HG03175 (cell line): ENCODE measurements at regions not wholly inside any gene's neighbourhood (a gene's known extent, or its start where the extent isn't known, plus 50 kb on each side); places are given as distances from the start of the nearest gene placed in this dataset.

Source experiments
- ATAC-seq: cut with Tn5 transposase; IDR thresholded peaks from one replicate; pipeline ENCODE4 v1.9.1; 2021; ENCODE audit warnings: mild to moderate bottlenecking, moderate library complexity; ENCODE audit not compliant: unreplicated experiment

DNA sequence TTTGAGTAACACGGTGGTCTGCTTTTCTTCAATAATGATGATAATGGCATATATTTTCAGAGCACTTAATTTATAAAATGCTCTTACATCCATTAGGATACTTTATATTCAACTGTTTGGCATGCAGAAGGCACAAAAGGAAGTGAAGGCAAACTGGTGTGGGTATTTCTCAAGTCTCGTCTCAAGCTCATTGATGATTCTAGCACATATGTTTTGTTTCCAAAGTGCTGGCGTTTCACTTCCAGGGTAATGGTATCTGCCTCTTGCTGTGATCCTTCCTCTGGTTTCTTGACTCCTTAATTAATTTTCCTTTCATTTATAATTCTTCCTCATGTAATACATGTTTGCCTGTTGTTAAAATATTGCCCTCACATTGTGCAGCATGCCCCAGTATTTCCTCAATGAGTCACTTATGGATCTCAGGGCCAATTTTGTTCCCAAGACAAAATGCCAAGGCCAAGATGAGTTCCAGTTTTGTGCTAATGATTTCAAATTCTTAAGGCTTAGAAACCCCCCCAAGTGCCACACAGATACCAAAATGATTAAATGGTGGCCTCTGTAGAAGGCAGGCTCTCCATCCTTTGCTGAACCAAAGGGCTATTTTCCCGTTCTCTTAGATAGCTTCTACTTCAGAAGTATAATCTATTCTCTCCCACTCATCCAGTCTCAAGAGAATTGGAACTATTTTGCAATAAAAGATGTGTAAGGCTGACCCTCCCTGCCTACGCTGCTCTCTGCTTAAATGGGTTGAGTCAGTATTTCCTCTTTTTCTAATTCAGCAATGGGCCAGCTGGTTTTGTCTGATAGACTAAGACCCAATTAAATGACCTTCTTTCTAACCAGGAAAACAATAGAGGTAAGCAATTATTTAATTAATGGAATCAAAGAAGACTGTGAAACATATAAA lies 171.2 kb downstream of the ZNF365 start:
- no peak for ATAC-seq

DNA sequence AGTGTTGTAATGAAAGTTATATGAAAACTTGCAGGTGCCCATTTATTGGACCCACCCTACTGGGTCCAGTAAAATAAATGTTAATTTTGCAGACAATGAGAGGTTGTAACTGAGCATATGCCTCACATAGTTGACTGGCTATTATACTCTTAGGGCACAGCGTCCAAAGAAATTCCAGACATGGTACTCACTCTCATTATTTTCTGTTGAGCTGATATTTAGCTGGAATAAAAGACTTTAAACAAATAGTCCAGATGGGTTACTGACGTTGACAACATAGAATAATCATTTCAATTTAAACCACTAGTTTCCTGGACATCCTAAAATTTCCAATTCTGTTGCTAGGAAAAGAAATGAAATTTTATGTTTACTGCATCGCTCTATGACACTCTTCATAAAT lies 174.5 kb downstream of the ZNF365 start:
- no peak for ATAC-seq

DNA sequence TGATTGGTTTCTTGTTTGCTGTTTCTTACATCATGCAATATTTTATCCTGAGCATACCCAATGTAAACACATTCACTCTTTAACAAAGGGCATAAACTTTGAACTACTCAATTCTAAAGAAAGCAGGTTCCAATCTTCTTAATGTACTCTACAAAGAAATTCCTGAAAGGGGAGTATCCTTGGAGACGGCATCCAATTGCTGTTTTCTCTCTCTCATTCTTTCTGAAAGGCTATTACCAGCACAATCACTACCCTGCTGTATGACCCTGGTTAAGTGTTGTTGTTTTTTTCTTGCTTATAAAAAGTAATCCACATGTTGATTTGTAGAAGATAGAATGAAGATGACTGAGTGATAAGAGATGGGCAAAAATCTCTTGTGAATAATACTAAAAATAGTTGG lies 176.0 kb downstream of the ZNF365 start:
- no peak for ATAC-seq

DNA sequence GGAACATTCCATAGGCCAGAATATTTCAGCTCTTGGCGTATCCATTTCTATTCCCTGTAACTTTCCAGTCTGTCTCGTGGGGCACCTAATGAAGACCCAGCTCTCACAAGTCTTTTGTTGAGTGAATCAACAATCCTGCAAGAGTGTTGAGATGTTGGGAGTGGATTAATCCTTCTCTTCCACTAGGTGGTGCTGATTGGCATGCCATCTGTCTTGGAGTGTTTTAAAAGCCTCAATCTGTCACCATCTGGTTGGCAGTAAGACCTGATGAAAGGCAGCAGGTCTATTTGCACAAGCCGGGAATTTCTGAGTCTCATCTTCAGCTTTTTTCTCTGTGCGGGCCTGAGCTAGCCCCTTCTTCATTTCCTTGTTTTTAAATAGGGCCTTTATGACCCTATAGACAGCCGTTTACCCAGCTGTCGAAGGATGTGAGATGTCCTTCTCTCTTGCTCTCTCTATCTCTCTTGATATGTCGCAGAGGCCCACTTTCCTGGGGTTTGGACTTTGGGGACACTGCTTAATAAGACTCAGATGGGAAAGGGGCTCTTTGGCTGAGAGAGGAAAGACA lies 180.5 kb downstream of the ZNF365 start:
- ATAC-seq = no peak

DNA sequence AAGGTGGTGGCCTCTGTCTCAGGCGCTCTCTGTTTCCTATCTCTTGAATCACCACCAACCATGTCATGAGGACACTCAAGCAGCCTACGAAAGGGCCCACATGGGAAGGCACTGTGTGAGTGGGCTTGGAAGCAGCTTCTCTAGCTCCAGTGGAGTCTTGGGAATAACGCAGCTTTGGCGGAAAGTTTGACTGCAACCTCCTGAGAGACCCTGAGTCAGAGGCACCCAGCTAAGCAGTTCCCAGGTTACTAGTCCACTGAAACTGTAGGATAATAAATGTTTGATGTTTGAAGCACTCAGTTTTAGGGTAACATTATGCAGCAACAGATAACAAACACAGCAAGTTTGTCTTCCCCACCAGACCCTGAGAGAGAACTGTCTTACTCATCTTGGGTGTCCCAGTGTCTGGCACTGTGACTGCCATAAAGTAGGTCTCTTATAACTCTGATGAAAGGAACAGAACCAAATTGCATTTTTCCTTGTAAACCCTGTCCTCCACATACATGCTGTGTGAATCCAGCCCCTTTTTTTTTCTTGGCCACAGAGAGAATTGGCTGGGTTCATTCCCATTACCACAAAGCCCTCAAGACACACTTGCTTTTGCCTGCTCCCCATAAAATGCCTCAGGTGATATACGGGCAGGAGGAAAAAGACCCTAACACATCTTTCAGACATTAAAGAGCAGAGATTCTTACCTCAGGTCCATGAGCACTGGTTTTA lies 185.5 kb downstream of the ZNF365 start:
- no peak for ATAC-seq

DNA sequence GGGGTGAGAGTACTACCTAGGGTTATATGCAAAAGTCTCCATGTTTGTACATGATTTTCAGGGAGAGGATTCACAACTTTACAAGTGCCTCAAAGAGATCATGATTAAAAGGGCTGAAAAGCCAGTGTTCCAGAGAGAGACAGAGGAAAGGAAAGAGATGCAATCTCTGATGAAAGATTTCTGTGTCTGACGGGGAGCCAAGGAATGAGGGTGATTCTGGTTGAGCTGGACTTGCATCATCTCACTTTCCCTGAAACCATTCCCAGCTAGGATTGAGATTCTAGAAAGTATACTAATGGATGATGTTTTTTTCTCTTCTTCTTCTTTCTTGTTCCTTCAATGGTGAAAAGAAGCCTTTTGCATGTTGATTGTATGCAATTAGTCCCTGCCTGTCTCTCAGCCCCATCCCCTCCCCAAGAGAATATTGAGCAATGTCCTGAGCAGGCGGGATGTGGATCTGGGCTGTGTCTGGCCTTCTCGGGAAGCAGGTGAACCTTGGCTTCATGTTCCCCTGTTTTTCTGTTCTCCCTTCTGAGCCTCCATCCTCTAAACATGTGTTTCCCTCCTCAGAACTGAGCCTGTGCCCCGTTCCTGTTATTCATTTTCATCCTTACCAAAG lies 186.1 kb downstream of the ZNF365 start:
- no peak for ATAC-seq

DNA sequence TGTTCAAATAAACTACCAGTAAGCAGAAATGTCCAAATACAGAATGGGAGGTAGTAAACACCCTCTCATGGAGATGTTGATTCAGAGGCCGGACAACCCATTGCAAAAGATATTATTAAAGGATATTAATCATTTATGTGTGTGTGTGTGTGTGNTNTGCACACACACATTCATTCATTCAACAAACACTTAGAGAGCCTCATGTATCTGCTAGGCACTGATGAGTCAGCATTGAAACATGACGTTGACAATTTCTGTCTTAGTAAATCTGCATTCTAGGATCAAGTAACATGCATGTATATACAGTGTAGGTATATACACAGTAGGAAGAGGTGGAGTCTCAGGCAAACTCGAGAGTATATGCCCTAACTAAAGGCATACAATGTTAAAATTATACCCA lies 187.0 kb downstream of the ZNF365 start:
- no peak for ATAC-seq

DNA sequence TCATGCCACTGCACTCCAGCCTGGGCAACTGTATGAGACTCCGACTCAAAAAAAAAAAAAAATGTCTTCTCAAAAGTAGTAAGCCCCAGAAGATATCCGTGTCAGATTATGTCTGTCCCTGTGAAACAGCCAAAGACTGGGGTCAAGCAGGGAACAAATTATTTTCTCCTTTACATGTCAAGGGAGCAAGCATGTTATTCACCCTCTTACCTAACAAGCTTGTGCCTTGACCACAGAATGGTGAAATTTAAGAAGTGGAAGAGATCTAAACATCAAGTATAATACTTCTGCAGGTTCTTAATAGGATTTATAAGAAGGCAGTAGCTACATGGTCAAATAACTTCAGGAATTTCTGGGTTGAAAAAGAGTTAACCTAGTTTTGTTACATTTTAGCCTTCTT lies 187.9 kb downstream of the ZNF365 start:
- ATAC-seq = no peak

DNA sequence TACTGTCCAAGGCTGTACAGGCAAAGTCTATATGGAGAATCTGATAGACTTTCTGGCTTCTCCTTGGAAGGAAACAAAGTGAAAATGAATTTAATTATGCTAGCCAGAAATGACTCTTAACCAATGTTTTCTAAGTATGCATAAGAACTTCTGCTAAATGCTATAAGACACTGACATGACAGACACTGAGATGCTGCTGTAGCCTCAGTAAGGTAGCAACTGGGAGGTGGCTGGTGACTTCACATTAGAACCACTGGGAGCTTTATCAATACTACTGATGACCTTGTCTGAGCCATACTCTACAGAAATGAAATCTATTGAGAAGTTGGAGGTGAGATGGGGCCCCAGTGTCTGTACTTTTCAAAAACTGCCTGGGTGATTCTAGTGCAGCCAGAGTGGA lies 188.6 kb downstream of the ZNF365 start:
- no peak for ATAC-seq

DNA sequence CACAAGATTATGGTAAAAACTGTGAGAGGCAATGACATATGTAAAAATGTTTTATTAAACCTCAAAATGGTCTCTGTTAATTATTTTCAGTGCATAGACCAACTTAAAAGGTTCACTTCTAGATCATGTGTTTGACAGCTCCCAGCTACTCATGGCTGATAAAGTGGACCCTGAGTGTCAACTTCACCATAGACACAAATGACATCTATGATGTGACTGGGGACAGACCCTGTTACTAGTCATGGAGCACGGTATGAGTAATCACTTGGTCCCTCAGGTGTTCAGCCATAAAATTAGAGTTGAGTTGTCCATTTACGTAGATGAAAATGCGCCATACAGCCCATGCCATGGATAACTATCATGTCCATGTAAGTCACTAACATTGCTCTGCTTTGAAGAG lies 199.8 kb downstream of the ZNF365 start:
- no peak for ATAC-seq

DNA sequence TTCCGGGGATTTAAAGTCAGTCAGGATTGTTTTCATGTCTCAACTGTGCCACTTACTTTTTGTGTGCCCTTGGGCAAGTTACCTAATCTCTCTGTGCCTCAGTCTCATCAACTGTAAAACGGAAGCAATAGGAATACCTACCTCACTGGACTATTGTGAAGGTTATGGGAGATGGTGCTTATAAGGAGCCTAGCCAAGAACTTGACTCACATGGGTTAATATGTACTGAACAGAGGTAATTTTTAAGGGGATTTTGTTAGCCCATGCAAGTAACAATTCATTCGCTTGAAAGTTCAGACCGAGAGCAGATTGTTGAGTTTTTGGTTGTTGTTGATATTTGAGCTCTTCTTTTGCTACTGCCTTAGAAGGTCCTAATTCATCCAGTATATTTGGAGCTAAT lies 202.9 kb downstream of the ZNF365 start:
- no peak for ATAC-seq

DNA sequence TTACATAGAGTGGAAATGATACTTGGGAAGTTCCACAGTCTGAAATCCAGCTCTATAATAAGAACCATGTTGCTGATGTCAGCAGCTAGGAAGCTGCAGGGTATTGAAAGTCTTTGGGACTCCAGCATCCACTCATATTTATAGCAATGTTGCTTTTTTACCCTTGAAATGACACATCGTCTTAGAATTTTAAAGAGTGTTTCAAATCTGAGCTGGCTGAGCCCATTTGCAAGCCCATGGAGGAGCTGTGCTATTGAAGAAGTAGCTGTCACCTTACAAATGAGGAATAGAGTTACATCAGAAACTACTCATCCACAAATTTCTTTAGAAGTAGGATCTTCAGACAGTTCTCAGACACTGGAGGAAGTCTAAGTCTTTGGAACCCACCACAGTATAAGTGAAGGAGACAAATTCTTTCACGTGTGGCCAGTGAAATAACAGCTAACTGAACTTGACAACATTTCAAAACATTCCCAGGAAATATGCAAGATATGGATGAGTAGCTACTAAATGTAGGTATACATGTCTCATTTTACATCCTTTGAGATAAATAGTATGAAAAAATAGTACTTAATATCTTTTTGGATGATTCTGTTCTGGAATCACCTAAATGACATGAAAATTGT lies 203.6 kb downstream of the ZNF365 start:
- ATAC-seq = no peak

DNA sequence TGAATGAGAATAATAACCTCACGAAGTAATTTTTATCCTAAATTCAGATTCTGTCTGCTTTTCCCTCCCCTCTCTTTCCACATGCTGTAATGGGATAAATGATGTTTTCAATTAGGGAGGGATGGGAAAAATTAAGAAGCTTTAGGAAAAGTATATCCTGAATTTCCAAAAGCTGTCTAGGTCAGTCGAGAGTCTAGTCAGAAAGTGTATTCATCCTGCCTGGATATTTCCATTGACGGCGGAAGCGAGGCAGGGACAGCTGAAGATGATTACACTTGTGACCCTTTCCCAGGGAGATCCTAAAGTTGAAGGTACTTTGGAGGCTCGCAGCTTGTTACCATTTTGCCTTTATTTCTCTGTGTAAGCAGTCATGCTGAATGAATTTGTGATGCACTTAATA lies 204.1 kb downstream of the ZNF365 start:
- ATAC-seq = no peak

DNA sequence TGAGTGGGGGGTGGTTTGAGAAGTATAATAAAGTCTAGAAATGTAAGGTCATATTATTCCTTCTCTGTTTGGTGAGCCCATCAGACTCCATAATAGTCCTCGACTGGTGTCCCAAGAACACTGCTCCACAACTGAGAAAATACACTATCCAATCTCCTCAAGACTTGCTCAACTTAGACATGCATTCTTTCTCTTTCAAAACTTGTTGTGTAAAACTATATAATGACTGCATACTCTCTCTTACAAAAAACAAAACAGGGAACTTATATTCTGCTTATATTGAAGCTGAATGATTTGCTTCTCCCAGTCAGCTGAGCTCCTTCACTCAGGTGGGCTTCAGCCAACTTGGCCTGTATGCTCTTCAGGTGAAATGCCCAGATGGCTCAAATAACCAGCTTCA lies 204.7 kb downstream of the ZNF365 start:
- ATAC-seq = no peak

DNA sequence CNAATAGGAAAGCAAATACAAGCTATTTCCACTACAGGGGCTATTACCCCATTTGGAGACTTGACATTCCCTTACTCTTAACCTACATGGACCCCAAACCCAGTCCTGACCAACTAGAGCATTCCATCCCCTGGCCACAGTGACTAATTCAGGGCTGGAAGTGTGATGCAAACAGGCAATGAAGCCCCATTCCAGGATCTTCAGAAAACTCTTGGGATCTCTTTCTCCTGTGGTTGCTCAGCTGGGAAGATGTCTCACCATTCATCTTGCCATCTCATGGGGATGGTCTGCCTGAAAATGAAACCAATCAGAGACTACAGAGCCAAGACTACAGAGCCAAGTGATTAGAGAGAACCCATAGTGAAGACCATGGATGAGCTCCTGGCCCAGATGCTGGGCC lies 206.2 kb downstream of the ZNF365 start:
- ATAC-seq = no peak

DNA sequence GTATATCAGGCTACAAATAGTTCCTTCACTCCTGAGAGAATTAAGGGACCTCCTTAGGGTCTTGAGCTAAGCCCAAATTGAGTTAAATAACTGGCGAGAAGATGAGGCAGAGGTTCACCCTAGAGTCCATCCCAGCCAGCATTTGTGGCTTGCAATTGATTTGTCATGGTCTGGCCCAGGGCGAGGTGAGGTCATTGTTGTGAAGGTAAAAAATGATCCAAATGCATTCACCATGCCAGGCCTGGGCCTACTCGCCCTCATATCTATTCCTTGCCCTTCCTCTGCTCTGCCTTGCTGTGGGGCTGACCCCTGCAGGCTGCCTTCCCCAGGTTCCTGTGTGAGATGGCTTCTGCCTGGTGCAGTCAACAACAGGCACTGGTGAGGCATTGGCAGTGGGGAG lies 207.2 kb downstream of the ZNF365 start:
- ATAC-seq = no peak

DNA sequence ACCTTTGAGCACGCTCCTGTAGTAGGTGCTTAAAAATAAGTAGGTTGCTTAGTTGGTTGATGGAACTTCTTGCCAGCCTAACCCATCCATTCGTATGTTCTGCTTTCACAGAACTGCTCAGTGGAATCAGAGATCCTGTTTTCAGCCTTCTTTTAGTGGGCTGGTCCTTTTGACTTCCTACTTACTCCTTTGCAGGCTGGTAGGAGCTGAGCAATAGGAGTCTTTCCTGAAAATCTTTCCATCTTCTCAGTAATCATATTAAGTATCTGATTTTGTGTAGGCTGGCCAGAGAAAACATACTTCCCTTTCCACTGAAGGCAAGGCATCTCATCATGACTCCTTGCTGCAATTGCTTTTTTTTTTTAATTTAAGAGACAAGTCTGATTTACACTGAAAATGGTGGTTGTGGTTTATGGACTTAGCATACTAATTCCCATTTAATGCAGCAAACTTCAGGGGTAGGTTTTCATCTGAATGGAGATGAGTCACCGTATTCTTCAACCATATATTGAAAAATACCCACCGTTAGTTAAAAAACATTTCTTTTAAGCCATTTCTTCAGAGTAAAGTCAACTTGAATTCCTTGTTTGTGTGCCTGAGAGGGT lies 208.0 kb downstream of the ZNF365 start:
- no peak for ATAC-seq

DNA sequence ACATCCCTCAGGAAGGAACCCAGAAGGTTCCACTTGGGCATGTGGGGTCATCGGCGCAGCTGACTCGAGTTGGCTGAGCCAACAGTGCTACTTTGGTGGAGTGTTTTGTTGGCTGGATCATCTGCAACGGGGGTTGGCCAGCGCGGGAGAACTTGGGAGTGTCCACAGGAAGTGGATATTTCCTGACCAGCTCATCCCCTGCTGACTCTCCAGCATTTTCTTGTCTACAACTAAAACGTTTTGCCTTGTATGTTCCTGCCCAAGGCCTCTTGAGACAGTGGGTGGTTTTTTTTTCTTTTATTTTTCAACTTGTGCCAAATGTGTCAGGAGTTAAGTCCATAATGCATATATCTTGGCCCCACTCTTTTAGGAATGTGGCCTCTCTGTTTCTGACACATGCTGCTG lies 208.6 kb downstream of the ZNF365 start:
- ATAC-seq = no peak

DNA sequence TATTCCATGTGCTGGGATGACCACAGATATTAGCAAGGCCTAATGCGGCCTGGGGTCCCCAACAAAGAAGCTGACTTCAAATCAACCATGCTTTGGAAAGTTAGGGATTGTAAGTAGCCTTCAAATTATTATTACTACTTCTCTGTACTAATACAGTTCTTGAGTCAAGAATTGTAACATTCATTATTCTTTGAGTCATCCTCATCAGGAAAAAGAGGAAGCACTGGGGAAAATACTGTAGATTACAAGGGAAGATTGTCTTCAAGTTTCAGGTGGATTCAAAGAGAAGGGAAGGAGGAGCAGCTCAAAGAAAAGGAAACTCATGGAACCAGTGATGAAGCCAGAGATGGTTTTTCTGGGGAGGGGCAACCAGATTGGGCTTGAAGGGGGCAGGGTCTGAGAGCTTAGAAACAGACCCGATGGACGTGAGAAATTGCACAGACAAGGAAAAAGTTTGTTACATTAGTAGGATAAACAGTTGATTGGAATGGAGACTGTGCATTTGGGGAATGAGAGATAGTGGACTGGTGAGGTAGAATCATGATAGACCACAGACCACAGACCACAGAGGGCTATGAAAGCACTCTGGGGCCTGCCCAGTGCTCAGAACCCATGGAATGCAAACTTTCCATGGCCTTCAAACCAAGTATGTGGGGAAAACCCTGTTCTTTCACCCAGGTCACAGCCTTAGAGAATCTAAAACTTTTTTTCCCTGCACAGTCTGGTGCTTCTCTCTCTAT lies 209.9 kb downstream of the ZNF365 start:
- ATAC-seq = no peak

DNA sequence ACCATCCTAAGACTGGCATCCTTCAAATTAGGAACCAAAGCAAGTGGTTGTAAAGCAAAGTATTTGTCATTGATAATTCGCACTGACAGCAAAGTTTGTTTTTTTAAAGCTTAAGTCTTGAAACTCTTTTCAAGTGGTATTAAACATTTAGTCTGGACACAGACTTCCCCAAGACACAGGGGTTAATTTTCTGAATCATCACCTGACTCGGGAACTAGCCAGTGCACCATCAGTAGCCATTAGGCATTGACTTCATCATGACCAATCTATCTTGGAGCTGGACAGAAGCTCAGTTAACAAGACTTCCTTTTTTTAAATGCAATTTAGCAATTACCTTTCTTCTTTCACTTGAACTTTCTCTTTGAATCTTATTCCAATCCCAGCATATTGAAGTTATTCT lies 210.6 kb downstream of the ZNF365 start:
- ATAC-seq = no peak
